ENCODE measurements at regions not wholly inside any gene's neighbourhood (a gene's known extent, or its start where the extent isn't known, plus 50 kb on each side); places are given as distances from the start of the nearest gene placed in this dataset.

GRCh38 chr4:96375367-96375766 is 535.5 kb downstream of the PDHA2 start:
- Histone ChIP-seq H3K36me3 (no peaks in the 10 kb centered on the region), H3K27ac (no peak overlapping the region), H3K9me3 (peaks cover 2% of the 10 kb centered on the region), H3K27me3 (no peaks in the 10 kb centered on the region), H3K4me3 (no peak overlapping the region), H3K4me1 (no peaks in the 10 kb centered on the region)
- no peak for DNase-seq (ENCODE audit: low spot score in 2 of 2)
- TF ChIP-seq POLR2A (IDR thresholded peaks at IDR 0.05) = no peak
- no peak for TF ChIP-seq EP300 (IDR thresholded peaks at IDR 0.05)
- no peak for TF ChIP-seq POLR2AphosphoS5 (IDR thresholded peaks at IDR 0.05)
- no peak for TF ChIP-seq CTCF (IDR thresholded peaks at IDR 0.05)
- WGBS = 80% methylated on average over 3 of the region's 3 CpGs

GRCh38 chr4:96379524-96379923 is 539.6 kb downstream of the PDHA2 start:
- H3K27me3 ChIP-seq = no peaks in the 10 kb centered on the region
- no peak for DNase-seq (ENCODE audit: low spot score in 2 of 2)
- no peaks in the 10 kb centered on the region for H3K36me3 ChIP-seq
- no peak overlapping the region for H3K27ac ChIP-seq
- no peak overlapping the region for H3K4me3 ChIP-seq
- H3K4me1 ChIP-seq = no peaks in the 10 kb centered on the region
- peaks cover 7% of the 10 kb centered on the region for H3K9me3 ChIP-seq
- WGBS = 71% methylated on average over 2 of the region's 2 CpGs
- TF ChIP-seq EP300 (IDR thresholded peaks at IDR 0.05) = no peak
- TF ChIP-seq POLR2AphosphoS5 (IDR thresholded peaks at IDR 0.05) = no peak
- no peak for TF ChIP-seq CTCF (IDR thresholded peaks at IDR 0.05)
- no peak for TF ChIP-seq POLR2A (IDR thresholded peaks at IDR 0.05)

- no peaks in the 10 kb centered on the region for H3K27me3 ChIP-seq
- H3K27ac ChIP-seq = no peak overlapping the region
- H3K9me3 ChIP-seq = peaks cover 7% of the 10 kb centered on the region
- no peaks in the 10 kb centered on the region for H3K36me3 ChIP-seq
- no peak overlapping the region for H3K4me3 ChIP-seq
- H3K4me1 ChIP-seq = no peaks in the 10 kb centered on the region
- TF ChIP-seq POLR2AphosphoS5 (IDR thresholded peaks at IDR 0.05) (no peak), CTCF (IDR thresholded peaks at IDR 0.05) (no peak), POLR2A (IDR thresholded peaks at IDR 0.05) (no peak), EP300 (IDR thresholded peaks at IDR 0.05) (no peak)
- DNase-seq (ENCODE audit: low spot score in 2 of 2) = no peak
Measured at GRCh38 chr4:96380106-96380505, 540.2 kb downstream of the PDHA2 start.

- H3K27me3 ChIP-seq = no peaks in the 10 kb centered on the region
Measured at GRCh38 chr4:96383349-96383748, 543.5 kb downstream of the PDHA2 start.

GRCh38 chr4:96389770-96390169 is 549.9 kb downstream of the PDHA2 start:
- Histone ChIP-seq H3K9me3 (no peaks in the 10 kb centered on the region), H3K4me1 (no peaks in the 10 kb centered on the region), H3K27ac (no peak overlapping the region), H3K27me3 (no peaks in the 10 kb centered on the region), H3K4me3 (no peak overlapping the region), H3K36me3 (no peaks in the 10 kb centered on the region)
- WGBS = 45% methylated on average over 2 of the region's 2 CpGs
- DNase-seq (ENCODE audit: low spot score in 2 of 2) = no peak
- TF ChIP-seq POLR2A (IDR thresholded peaks at IDR 0.05) (no peak), POLR2AphosphoS5 (IDR thresholded peaks at IDR 0.05) (no peak), EP300 (IDR thresholded peaks at IDR 0.05) (no peak), CTCF (IDR thresholded peaks at IDR 0.05) (no peak)

More at GRCh38 chr4:96383349-96383748, 543.5 kb downstream of the PDHA2 start:
- H3K27ac ChIP-seq = no peak overlapping the region
- H3K36me3 ChIP-seq = no peaks in the 10 kb centered on the region
- H3K4me3 ChIP-seq = no peak overlapping the region
- no peaks in the 10 kb centered on the region for H3K4me1 ChIP-seq
- TF ChIP-seq POLR2AphosphoS5 (IDR thresholded peaks at IDR 0.05) (no peak), EP300 (IDR thresholded peaks at IDR 0.05) (no peak), CTCF (IDR thresholded peaks at IDR 0.05) (no peak), POLR2A (IDR thresholded peaks at IDR 0.05) (no peak)
- DNase-seq (ENCODE audit: low spot score in 2 of 2) = no peak
- peaks cover 7% of the 10 kb centered on the region for H3K9me3 ChIP-seq

Data from suprapubic skin (tissue), 4 donors.